ENCODE measurements at regions not wholly inside any gene's neighbourhood (a gene's known extent, or its start where the extent isn't known, plus 50 kb on each side); places are given as distances from the start of the nearest gene placed in this dataset.

GRCh38 chr16:73840728-73841127 lies 455.9 kb upstream of the PSMD7 start:
- no peaks in the 10 kb centered on the region for H3K4me1 Mint-ChIP-seq
- no peaks in the 10 kb centered on the region for H3K27me3 Mint-ChIP-seq
- Histone ChIP-seq H3K27me3 (ENCODE audit: insufficient read depth, low read length) (no peaks in the 10 kb centered on the region), H3K4me3 (ENCODE audit: low read length in 2 of 2) (no peak overlapping the region), H3K27ac (ENCODE audit: low read depth, low read length) (no peak overlapping the region), H3K9me3 (ENCODE audit: control insufficient read depth in 1 of 2, low read length in 2 of 2) (peaks cover 0 to 6% of the 10 kb centered on the region in 2 donors), H3K4me1 (ENCODE audit: insufficient read depth, low read length) (no peaks in the 10 kb centered on the region), H3K36me3 (ENCODE audit: insufficient read depth, low read length) (no peaks in the 10 kb centered on the region)
- H3K27ac Mint-ChIP-seq, result no peak overlapping the region
- DNase-seq, result no peak
- ChIA-PET CTCF (ENCODE audit: partially characterized antibody) (no interaction called here), POLR2A (ENCODE audit: partially characterized antibody) (no interaction called here)
- intact Hi-C loops (cut with micrococcal nuclease), result no loop called here
- H3K36me3 Mint-ChIP-seq, result no peaks in the 10 kb centered on the region
- H3K4me3 Mint-ChIP-seq, result no peak overlapping the region
- H3K9me3 Mint-ChIP-seq, result peaks cover 0 to 18% (median 8%) of the 10 kb centered on the region in 8 donors

- Histone ChIP-seq H3K27ac (ENCODE audit: low read depth, low read length) (no peak overlapping the region), H3K4me1 (ENCODE audit: insufficient read depth, low read length) (no peaks in the 10 kb centered on the region), H3K36me3 (ENCODE audit: insufficient read depth, low read length) (no peaks in the 10 kb centered on the region), H3K4me3 (ENCODE audit: low read length in 2 of 2) (no peak overlapping the region), H3K9me3 (ENCODE audit: control insufficient read depth in 1 of 2, low read length in 2 of 2) (no peaks in the 10 kb centered on the region), H3K27me3 (ENCODE audit: insufficient read depth, low read length) (no peaks in the 10 kb centered on the region)
- H3K9me3 Mint-ChIP-seq, result peaks cover 0 to 16% (median 7%) of the 10 kb centered on the region in 8 donors
- H3K4me1 Mint-ChIP-seq, result no peaks in the 10 kb centered on the region
- ChIA-PET CTCF (ENCODE audit: partially characterized antibody) (no interaction called here), POLR2A (ENCODE audit: partially characterized antibody) (no interaction called here)
- H3K27ac Mint-ChIP-seq, result peak overlapping the region in 1 of 7 donors; percentile 34
- H3K4me3 Mint-ChIP-seq, result no peak overlapping the region
- no peak for DNase-seq
- no peaks in the 10 kb centered on the region for H3K36me3 Mint-ChIP-seq
- no peaks in the 10 kb centered on the region for H3K27me3 Mint-ChIP-seq
- intact Hi-C loops (cut with micrococcal nuclease), result no loop called here
These were observed 465.4 kb upstream of the PSMD7 start for GRCh38 chr16:73831220-73831619.

GRCh38 chr16:73823205-73823849 lies 473.3 kb upstream of the PSMD7 start:
- no peaks in the 10 kb centered on the region for H3K27me3 ChIP-seq (ENCODE audit: insufficient read depth, low read length)
- POLR2A ChIA-PET (ENCODE audit: partially characterized antibody), result no interaction called here
- no peak for DNase-seq
- Mint-ChIP-seq H3K36me3 (no peaks in the 10 kb centered on the region), H3K27me3 (no peaks in the 10 kb centered on the region), H3K4me3 (no peak overlapping the region), H3K9me3 (peaks cover 0 to 13% (median under 1%) of the 10 kb centered on the region in 8 donors), H3K27ac (peak overlapping the region in 1 of 7 donors; percentile 45), H3K4me1 (no peaks in the 10 kb centered on the region)
- no peaks in the 10 kb centered on the region for H3K36me3 ChIP-seq (ENCODE audit: insufficient read depth, low read length)
- H3K27ac ChIP-seq (ENCODE audit: low read depth, low read length), result no peak overlapping the region
- CTCF ChIA-PET (ENCODE audit: partially characterized antibody), result no interaction called here
- H3K4me1 ChIP-seq (ENCODE audit: insufficient read depth, low read length), result no peaks in the 10 kb centered on the region
- no peak overlapping the region for H3K4me3 ChIP-seq (ENCODE audit: low read length in 2 of 2)
- intact Hi-C loops (cut with micrococcal nuclease), result no loop called here
- no peaks in the 10 kb centered on the region for H3K9me3 ChIP-seq (ENCODE audit: control insufficient read depth in 1 of 2, low read length in 2 of 2)

- H3K36me3 ChIP-seq (ENCODE audit: insufficient read depth, low read length), result no peaks in the 10 kb centered on the region
- Mint-ChIP-seq H3K4me3 (no peak overlapping the region), H3K27ac (peak overlapping the region in 1 of 7 donors; percentile 35), H3K27me3 (no peaks in the 10 kb centered on the region), H3K36me3 (no peaks in the 10 kb centered on the region), H3K4me1 (no peaks in the 10 kb centered on the region), H3K9me3 (peaks cover 0 to 9% (median under 1%) of the 10 kb centered on the region in 8 donors)
- no peaks in the 10 kb centered on the region for H3K9me3 ChIP-seq (ENCODE audit: control insufficient read depth in 1 of 2, low read length in 2 of 2)
- no peak overlapping the region for H3K27ac ChIP-seq (ENCODE audit: low read depth, low read length)
- no peaks in the 10 kb centered on the region for H3K27me3 ChIP-seq (ENCODE audit: insufficient read depth, low read length)
- no peak overlapping the region for H3K4me3 ChIP-seq (ENCODE audit: low read length in 2 of 2)
- intact Hi-C loops (cut with micrococcal nuclease), result no loop called here
- CTCF ChIA-PET (ENCODE audit: partially characterized antibody), result no interaction called here
- H3K4me1 ChIP-seq (ENCODE audit: insufficient read depth, low read length), result no peaks in the 10 kb centered on the region
- no peak for DNase-seq
- POLR2A ChIA-PET (ENCODE audit: partially characterized antibody), result no interaction called here
These were observed 478.9 kb upstream of the PSMD7 start for GRCh38 chr16:73817526-73818324.

GRCh38 chr16:73813527-73813926 lies 483.1 kb upstream of the PSMD7 start:
- H3K4me3 Mint-ChIP-seq, result no peak overlapping the region
- ChIA-PET POLR2A (ENCODE audit: partially characterized antibody) (no interaction called here), CTCF (ENCODE audit: partially characterized antibody) (no interaction called here)
- H3K36me3 Mint-ChIP-seq, result no peaks in the 10 kb centered on the region
- no peaks in the 10 kb centered on the region for H3K27me3 Mint-ChIP-seq
- Histone ChIP-seq H3K4me1 (ENCODE audit: insufficient read depth, low read length) (no peaks in the 10 kb centered on the region), H3K36me3 (ENCODE audit: insufficient read depth, low read length) (no peaks in the 10 kb centered on the region), H3K27ac (ENCODE audit: low read depth, low read length) (no peak overlapping the region), H3K4me3 (ENCODE audit: low read length in 2 of 2) (no peak overlapping the region), H3K9me3 (ENCODE audit: control insufficient read depth in 1 of 2, low read length in 2 of 2) (no peaks in the 10 kb centered on the region), H3K27me3 (ENCODE audit: insufficient read depth, low read length) (no peaks in the 10 kb centered on the region)
- H3K27ac Mint-ChIP-seq, result no peak overlapping the region
- H3K4me1 Mint-ChIP-seq, result no peaks in the 10 kb centered on the region
- H3K9me3 Mint-ChIP-seq, result peaks cover 0 to 9% (median 0%) of the 10 kb centered on the region in 8 donors
- DNase-seq, result no peak
- intact Hi-C loops (cut with micrococcal nuclease), result no loop called here

GRCh38 chr16:73804456-73804855 lies 492.2 kb upstream of the PSMD7 start:
- POLR2A ChIA-PET (ENCODE audit: partially characterized antibody), result no interaction called here
- CTCF ChIA-PET (ENCODE audit: partially characterized antibody), result no interaction called here
- H3K36me3 ChIP-seq (ENCODE audit: insufficient read depth, low read length), result no peaks in the 10 kb centered on the region
- Mint-ChIP-seq H3K36me3 (no peaks in the 10 kb centered on the region), H3K27ac (no peak overlapping the region), H3K4me1 (no peaks in the 10 kb centered on the region), H3K27me3 (no peaks in the 10 kb centered on the region), H3K9me3 (peaks cover 0 to 2% (median 0%) of the 10 kb centered on the region in 8 donors), H3K4me3 (no peak overlapping the region)
- no peaks in the 10 kb centered on the region for H3K9me3 ChIP-seq (ENCODE audit: control insufficient read depth in 1 of 2, low read length in 2 of 2)
- no peak overlapping the region for H3K27ac ChIP-seq (ENCODE audit: low read depth, low read length)
- intact Hi-C loops (cut with micrococcal nuclease), result no loop called here
- DNase-seq, result no peak
- no peaks in the 10 kb centered on the region for H3K27me3 ChIP-seq (ENCODE audit: insufficient read depth, low read length)
- H3K4me1 ChIP-seq (ENCODE audit: insufficient read depth, low read length), result no peaks in the 10 kb centered on the region
- H3K4me3 ChIP-seq (ENCODE audit: low read length in 2 of 2), result no peak overlapping the region

GRCh38 chr16:73798471-73798870 lies 498.1 kb upstream of the PSMD7 start:
- H3K9me3 Mint-ChIP-seq, result peaks cover 0 to 3% (median 0%) of the 10 kb centered on the region in 8 donors
- POLR2A ChIA-PET (ENCODE audit: partially characterized antibody), result no interaction called here
- CTCF ChIA-PET (ENCODE audit: partially characterized antibody), result no interaction called here
- intact Hi-C loops (cut with micrococcal nuclease), result no loop called here
- DNase-seq, result no peak
- Histone ChIP-seq H3K27ac (ENCODE audit: low read depth, low read length) (no peak overlapping the region), H3K9me3 (ENCODE audit: control insufficient read depth in 1 of 2, low read length in 2 of 2) (no peaks in the 10 kb centered on the region), H3K27me3 (ENCODE audit: insufficient read depth, low read length) (no peaks in the 10 kb centered on the region), H3K36me3 (ENCODE audit: insufficient read depth, low read length) (no peaks in the 10 kb centered on the region), H3K4me1 (ENCODE audit: insufficient read depth, low read length) (no peaks in the 10 kb centered on the region), H3K4me3 (ENCODE audit: low read length in 2 of 2) (no peak overlapping the region)
- no peaks in the 10 kb centered on the region for H3K27me3 Mint-ChIP-seq
- no peaks in the 10 kb centered on the region for H3K4me1 Mint-ChIP-seq
- H3K4me3 Mint-ChIP-seq, result no peak overlapping the region
- H3K27ac Mint-ChIP-seq, result no peak overlapping the region
- no peaks in the 10 kb centered on the region for H3K36me3 Mint-ChIP-seq
